ENCODE measurements at regions not wholly inside any gene's neighbourhood (a gene's known extent, or its start where the extent isn't known, plus 50 kb on each side); places are given as distances from the start of the nearest gene placed in this dataset.

GRCh38 chr9:110065532-110065931 is 142.4 kb downstream of the C9orf152 start:
- no peak for TF ChIP-seq POLR2A (IDR thresholded peaks at IDR 0.05; ENCODE audit: low read depth, low read length)
- TF ChIP-seq POLR2AphosphoS5 (IDR thresholded peaks at IDR 0.05; ENCODE audit: insufficient read depth, low read depth, low read length) = no peak
- no peak for TF ChIP-seq CTCF (IDR thresholded peaks at IDR 0.05; ENCODE audit: extremely low read depth in 1 of 2, insufficient read depth in 1 of 2, low read depth in 1 of 2, low read length in 2 of 2)

Measured in endothelial cell of umbilical vein (primary cell).